ENCODE measurements at regions not wholly inside any gene's neighbourhood (a gene's known extent, or its start where the extent isn't known, plus 50 kb on each side); places are given as distances from the start of the nearest gene placed in this dataset.
A peak's percentile ranks its signal among the peaks of the same experiment; 100 is the strongest.

DNA sequence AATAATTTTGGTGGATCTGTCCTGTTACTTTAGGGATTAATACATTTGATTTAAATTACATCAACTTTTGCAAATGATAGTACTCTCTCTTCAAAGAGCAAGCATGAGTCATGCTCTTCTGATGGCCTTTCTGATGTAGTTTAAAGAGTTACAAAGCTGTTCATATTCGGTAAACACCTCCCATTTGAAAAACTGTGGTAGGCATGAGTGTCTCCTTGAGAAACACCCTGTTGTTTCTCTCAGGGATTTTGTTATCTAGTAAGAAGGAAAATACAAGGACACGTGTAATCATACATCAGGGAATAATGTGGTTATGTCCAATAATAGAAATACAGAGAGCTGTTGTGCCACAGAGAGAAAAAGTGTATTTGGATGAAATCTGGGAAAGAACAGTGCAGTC is 53.3 kb upstream of the E2F7 start:
- peak; percentile 48 for DNase-seq (ENCODE audit: low read depth)

DNA sequence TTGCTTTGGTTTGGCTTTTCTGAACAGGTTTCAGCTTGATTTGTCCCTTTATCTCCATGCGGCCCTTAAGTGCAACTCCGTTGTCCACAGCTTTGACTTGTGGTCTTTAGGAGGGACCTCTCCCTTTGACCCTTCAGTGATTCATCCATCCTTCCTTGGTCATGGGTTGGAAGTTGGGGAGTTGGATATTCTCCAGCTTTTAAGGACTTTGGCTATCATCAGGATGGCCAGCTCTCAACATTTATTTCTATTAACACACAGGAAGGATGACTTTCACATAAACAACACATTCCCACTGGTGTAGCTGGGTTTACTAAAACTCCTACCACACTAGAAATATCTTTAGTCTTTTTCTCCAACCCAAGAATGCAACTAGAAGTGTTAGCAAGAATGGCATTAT is 50.9 kb upstream of the E2F7 start:
- DNase-seq (ENCODE audit: low read depth) = peak; percentile 91

DNA sequence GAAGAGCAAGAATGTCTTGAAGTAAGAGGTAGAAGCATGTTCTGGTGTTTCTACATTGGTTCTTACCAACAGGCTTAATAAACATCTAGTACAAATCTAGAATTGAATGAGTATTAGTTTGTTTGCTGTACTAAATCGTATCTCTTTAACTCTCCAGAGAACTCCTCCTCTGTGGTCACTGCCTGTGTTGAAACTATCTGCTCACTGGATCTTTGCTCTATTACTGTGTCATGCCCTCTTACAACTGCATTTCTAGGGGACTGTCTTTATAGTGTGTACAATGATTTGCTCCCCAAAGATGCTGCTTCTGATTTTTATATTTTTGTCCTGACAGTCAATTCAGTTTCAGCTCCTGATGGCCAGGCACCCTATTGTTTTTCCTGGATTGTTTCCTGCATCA is 50.1 kb upstream of the E2F7 start:
- DNase-seq (ENCODE audit: low read depth) = no peak
